ENCODE measurements at regions not wholly inside any gene's neighbourhood (a gene's known extent, or its start where the extent isn't known, plus 50 kb on each side); places are given as distances from the start of the nearest gene placed in this dataset.
"Not testable (repeated sequence)": the region's sequence is repeated elsewhere in the genome, so short reads cannot be mapped to it uniquely, and the experiment has no call there.

- DNase-seq, result no peak
Measured at GRCh38 chr5:163569284-163569683, 63.9 kb downstream of the MAT2B start.

GRCh38 chr5:163571744-163572143, 66.3 kb downstream of the MAT2B start:
- DNase-seq, result no peak

DNA sequence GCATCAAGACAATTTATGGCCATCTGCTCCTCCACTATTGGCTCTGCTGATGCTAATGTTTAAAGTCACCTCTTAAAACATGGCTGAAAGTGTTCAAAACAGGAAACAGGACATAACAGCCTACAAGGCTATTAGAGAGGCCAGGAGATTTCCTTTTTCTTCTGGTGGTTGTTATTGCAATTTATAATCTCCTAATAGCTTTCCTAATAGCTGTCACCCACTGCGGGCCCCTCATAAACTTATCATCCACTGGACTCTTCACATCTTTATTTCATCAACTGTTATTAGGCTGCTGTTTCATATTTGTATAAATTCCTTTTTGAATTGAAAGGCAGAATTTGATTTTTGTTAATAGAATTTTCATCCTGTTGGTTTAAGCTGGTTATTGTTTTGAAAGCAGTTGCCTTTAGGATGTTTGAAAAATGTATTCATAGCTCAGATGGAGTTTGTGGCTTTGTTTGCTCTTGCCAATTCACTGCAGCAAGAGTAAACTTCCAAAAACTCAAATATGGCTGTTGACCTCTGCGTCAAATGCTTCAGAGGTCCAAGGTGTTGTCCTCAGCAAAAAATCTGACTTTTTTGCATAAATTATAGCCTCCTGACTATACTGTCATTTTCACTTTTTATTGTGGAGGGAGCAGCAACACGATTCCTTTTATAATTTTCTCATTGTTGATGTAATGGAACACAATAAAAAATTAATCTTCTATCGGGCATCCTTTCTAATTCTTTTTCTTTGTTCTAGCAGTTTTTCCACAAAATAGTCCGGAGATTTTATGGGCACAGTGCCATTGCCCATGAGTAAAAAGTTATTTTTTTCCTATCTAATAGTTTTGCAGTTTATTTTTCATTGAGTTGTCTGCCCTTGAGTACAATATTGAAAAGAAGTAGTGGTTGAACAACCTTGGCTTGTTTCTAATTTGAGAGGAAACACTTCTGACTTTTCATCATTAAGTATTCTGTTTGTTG, 69.3 kb downstream of the MAT2B start:
- DNase-seq, result no peak

DNA sequence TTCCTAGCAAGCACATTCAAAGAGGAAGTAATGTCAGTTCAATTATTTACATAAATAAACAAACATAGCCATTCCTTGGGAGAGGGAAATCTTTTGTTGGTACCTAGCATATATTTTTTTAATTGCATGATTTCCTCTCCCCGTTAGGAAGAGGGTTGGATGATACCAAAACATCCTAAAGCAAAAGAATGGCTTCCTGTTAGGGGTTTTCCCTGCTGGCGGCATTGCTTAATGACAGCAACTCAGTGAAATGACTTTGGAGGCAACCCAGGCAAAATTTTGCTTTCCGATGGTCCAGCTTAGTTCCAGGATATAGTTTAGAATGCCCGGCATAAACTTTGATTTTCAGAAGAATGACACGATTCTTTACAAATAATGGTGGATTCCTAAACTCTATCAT, 73.2 kb downstream of the MAT2B start:
- no peak for DNase-seq

DNA sequence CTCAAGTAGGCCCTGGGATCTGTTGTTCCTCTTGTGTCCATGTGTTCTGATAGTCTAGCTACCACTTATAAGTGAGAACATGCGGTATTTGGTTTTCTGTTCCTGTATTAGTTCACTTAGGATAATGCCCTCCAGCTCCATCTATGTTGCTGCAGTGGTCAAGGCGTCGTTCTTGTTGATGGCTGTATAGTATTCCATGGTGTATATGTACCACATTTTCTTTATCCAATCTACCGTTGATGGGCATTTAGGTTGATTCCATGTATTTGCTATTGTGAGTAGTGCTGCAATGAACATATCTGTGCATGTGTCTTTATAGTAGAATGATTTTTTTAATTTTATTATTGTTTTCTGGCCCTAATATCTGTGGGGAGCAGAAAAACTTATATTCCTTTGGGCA, 74.3 kb downstream of the MAT2B start:
- no peak for DNase-seq

DNA sequence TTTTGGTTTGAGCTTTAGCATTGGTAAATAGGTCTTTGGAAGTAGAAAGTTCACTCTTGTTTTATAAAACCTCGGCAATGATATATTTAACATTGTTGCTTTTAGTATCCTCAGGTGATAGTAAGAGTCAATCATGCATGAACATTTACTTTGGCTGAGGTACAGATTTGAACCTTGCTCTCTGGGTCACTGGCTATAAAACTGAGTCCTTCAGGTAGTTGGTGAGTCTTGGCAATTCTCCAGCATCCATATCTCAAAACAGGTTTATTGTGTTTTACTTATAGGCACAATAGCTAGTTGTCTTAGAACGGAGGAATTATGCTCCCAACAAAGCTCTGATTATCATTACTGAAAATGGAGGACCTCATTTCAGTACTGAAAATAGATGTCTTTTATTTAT, 75.1 kb downstream of the MAT2B start:
- DNase-seq, result no peak

- DNase-seq, result not testable (repeated sequence)
Measured at GRCh38 chr5:163583491-163584153, 78.2 kb downstream of the MAT2B start.

- DNase-seq, result no peak
Measured at GRCh38 chr5:163585206-163585605, 79.8 kb downstream of the MAT2B start.

GRCh38 chr5:163586531-163586956, 81.1 kb downstream of the MAT2B start:
- DNase-seq, result no peak

- DNase-seq, result no peak
Measured at GRCh38 chr5:163594951-163595350, 89.5 kb downstream of the MAT2B start.

GRCh38 chr5:163595932-163596607, 90.7 kb downstream of the MAT2B start:
- no peak for DNase-seq

DNA sequence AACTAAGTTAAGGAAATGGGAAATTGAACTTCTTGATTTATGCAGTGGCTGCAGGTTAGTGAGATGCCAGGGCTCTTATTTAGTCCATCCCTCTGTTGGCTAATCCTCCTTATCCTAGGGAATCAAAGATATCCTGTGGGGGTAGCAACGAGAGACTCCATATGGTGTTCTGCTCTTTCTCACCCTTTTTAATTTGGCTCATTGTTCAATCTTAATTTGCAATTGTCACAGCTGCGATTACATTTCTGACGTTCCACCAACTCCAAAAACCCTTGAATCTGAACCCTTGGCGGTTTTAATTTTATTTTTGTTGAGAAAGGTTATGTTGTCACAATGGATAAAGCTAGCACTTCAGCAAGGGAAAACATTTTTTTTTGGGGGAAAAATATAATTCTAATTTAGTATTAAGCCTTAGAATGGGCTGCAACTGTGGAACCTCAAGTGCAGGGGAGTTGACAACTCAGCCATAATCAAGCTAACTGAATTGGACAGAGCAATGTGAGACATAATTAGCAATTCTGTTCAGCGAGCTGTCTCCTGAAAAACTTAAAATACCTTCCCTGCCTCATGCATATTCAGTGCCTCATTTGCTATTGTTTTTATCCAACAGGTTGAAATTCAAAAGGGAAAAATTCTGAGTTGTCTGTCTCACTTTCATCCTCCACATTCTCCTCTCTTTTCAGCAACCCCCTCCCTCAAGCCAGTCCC, 91.3 kb downstream of the MAT2B start:
- DNase-seq, result no peak

DNA sequence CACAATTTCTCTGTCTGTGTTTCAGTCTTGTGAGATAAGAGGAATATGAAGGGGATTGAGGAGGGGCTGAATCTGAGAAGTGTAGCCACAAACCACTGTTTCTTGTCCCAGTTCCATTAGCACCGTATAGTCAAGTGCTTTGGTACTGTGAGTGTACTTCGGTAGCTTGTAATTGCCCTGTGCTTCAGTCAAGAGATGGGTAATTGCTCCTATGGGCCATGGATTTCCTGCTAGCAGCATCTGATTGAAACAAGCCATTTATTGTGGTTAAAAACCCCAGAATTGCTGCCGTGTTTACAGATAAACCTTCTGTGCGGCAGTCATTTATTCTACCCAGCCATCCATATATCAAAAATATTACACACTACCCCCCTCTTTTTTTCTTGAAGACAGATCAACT, 98.6 kb downstream of the MAT2B start:
- no peak for DNase-seq

- no peak for DNase-seq
Measured at GRCh38 chr5:163607256-163607655, 101.8 kb downstream of the MAT2B start.

DNA sequence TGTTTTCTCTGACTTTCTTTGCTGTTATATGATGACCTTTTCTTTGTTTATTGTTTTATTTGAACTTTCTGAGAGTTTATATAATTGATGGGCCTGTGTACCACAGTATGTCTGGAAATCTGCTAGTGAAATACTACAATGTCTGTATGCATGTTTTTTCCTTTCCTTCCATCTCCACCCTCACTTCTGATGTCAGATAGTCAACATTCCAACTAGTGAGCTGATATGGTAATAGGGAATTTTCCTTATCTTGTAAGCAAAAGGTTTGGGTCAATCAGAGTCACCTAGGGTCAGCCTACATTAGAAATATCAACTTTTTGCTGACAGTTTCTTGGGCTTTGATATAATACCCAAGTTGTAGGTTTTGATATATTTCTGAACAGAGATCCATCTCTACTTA, 103.2 kb downstream of the MAT2B start:
- no peak for DNase-seq

DNA sequence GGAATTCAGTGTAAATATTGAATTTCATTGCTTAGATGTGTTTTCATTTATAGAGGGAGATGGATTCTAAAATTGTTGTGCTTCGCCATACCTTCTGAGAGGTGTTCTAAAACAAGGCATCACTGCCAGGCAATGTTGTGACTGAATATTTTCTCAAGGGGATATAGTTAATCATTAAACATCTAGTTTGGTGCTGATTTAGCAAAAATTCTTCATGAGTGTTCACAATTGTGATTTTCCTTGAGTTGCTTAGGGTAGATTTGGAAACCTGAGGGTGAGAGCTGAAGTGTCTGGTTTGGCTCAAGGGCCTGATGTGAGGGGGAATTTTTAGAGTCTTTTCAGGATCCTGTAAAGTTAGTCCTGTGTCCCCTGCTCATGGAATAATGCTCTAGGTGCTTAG, 104.5 kb downstream of the MAT2B start:
- no peak for DNase-seq

GRCh38 chr5:163612358-163613149, 107.1 kb downstream of the MAT2B start:
- no peak for DNase-seq

GRCh38 chr5:163613150-163613442, 107.7 kb downstream of the MAT2B start:
- no peak for DNase-seq

- DNase-seq, result no peak
Measured at GRCh38 chr5:163614787-163615186, 109.4 kb downstream of the MAT2B start.

DNA sequence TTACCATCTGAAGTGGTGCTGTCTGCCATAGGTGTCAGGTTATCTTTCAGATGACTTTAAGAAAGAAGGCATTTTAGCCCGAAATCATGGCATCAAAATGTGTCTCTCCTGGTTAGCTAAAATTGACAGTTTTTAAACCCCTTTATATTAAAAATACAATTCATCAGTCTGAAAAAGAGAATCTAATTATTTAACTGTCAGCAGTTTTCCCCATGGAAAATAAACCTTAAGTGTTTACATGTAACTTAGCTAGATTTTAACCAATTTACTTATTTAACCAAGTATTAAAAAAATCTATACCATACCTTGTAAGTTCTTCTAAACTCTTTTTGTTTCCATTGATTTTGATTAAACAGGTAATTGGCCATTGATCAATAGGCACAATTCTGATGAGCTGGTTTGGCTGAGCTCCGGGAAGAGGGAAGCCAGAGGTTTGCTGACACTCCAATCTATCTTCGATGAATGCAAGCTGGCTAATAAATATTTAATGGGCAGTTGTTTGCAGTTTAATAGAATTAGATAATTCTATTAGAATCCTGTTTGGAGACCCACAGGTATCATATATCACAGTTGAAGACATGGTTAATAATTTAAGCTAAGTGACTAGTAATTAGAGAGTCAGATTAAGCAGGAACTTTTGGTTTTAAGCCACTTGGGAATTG, 114.0 kb downstream of the MAT2B start:
- DNase-seq, result no peak

DNA sequence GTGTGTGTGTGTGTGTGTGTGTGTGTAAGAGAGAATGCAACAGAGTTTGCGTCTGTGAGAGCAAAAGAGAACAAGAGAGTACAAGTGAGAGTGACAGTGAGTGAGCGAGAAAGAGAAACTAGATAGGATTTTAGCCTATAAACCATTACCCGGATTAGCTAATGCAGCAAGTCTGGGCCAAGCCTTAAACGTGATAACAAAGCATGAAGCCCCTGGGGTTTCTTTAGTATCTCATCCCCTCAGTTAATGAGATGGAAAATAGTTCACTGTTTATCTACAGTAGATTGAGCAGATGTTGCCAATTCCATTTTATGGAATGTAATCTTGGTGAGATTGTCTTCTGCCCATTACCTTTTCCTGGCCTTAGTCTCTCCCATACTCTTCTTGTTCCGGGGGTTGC, 114.5 kb downstream of the MAT2B start:
- no peak for DNase-seq

- DNase-seq, result no peak
Measured at GRCh38 chr5:163622799-163623198, 117.4 kb downstream of the MAT2B start.

All from activated CD4-positive, alpha-beta T cell treated with anti-CD3 and anti-CD28 coated beads for 1 hour (primary cell).